Activated CD4-positive, CD25-positive, alpha-beta regulatory T cell treated with anti-CD3 and anti-CD28 coated beads, Interleukin-2, amount 50 U/mL, for 72 hours (primary cell): ENCODE measurements at regions not wholly inside any gene's neighbourhood (a gene's known extent, or its start where the extent isn't known, plus 50 kb on each side); places are given as distances from the start of the nearest gene placed in this dataset.
"Not testable (repeated sequence)": the region's sequence is repeated elsewhere in the genome, so short reads cannot be mapped to it uniquely, and the experiment has no call there.

Experiments
- DNase-seq: peaks from one replicate; pipeline ENCODE4 v3.0.0; 2021

GRCh38 chr13:50543782-50544181, 299.7 kb downstream of the DLEU7 start:
- no peak for DNase-seq

- no peak for DNase-seq
These were observed 299.3 kb downstream of the DLEU7 start for GRCh38 chr13:50544211-50544610.

- DNase-seq, result not testable (repeated sequence)
These were observed 296.3 kb downstream of the DLEU7 start for GRCh38 chr13:50547175-50547574.

GRCh38 chr13:50548586-50548985, 294.9 kb downstream of the DLEU7 start:
- no peak for DNase-seq

GRCh38 chr13:50549221-50549942, 294.1 kb downstream of the DLEU7 start:
- DNase-seq, result no peak

- DNase-seq, result no peak
These were observed 293.3 kb downstream of the DLEU7 start for GRCh38 chr13:50550151-50550550.

- no peak for DNase-seq
These were observed 291.0 kb downstream of the DLEU7 start for GRCh38 chr13:50552424-50552966.

GRCh38 chr13:50561739-50562138, 281.8 kb downstream of the DLEU7 start:
- DNase-seq, result no peak

- no peak for DNase-seq
These were observed 276.8 kb downstream of the DLEU7 start for GRCh38 chr13:50566646-50567045.

GRCh38 chr13:50572129-50572528, 271.4 kb downstream of the DLEU7 start:
- DNase-seq, result no peak

- DNase-seq, result no peak
These were observed 270.4 kb downstream of the DLEU7 start for GRCh38 chr13:50573066-50573465.

- DNase-seq, result no peak
These were observed 268.8 kb downstream of the DLEU7 start for GRCh38 chr13:50574731-50575130.

GRCh38 chr13:50575138-50575537, 268.4 kb downstream of the DLEU7 start:
- no peak for DNase-seq

GRCh38 chr13:50576156-50576555, 267.3 kb downstream of the DLEU7 start:
- DNase-seq, result no peak

- DNase-seq, result no peak
These were observed 265.7 kb downstream of the DLEU7 start for GRCh38 chr13:50577806-50578205.

GRCh38 chr13:50580684-50581305, 262.7 kb downstream of the DLEU7 start:
- no peak for DNase-seq

- DNase-seq, result no peak
These were observed 261.8 kb downstream of the DLEU7 start for GRCh38 chr13:50581586-50582196.

- no peak for DNase-seq
These were observed 258.5 kb downstream of the DLEU7 start for GRCh38 chr13:50584856-50585580.

GRCh38 chr13:50585674-50586413, 257.6 kb downstream of the DLEU7 start:
- no peak for DNase-seq

GRCh38 chr13:50586414-50587083, 256.9 kb downstream of the DLEU7 start:
- DNase-seq, result no peak

GRCh38 chr13:50587115-50587514, 256.4 kb downstream of the DLEU7 start:
- no peak for DNase-seq
